ENCODE measurements at regions not wholly inside any gene's neighbourhood (a gene's known extent, or its start where the extent isn't known, plus 50 kb on each side); places are given as distances from the start of the nearest gene placed in this dataset.
A peak's percentile ranks its signal among the peaks of the same experiment; 100 is the strongest.

DNA sequence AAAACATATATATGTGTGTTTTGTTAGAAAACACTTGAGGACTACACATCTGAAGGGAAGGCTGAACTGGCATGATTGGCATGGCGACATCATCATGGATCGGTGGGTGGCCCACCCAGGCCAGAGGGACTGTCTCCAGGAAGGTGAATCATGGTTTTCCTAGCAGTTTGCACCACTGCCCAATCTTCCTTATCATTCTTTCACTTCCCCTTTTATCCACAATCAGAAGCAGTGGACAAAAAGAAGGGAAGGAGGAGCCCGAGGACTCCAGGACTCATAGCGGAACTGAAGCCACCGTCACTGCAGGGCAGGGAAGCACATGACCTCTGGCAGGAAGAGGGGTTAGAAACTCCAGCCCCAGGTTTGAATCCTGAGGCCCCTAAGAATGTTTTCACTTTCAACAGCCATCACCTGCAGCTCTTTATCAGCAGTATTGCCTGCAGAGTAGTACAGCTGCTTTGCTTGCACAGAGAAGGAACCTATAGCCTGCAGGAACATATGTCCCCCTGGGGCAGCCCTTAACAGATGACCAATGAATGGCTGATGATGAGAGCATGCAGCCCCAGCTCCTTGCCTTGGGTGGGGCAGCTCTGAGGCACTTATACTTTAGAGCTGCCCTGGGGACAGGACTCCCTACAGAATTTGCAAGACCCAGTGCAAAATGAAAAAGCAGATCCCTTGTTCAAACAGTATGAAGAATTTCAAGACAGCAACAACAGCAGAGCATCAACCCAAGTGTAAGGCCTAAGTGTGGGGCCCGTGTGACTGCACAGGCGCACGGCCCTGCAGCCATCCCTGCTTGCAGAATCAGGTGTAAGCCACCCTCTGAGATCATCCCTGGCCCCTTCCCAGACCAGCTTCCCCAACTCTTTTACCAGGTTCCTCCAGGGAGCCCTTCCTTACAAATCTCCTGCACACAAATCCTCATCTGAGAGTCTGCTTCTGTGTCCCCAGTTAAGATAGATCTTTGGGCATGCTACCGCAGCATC lies 241.8 kb upstream of the IRF2BP2 start (continued):
- no peak for TF ChIP-seq SAFB2 (IDR thresholded peaks at IDR 0.05; ENCODE audit: borderline replicate concordance, low read depth, low read length, severe bottlenecking)
- TF ChIP-seq SFPQ (IDR thresholded peaks at IDR 0.05; ENCODE audit: low read depth, low read length) = no peak
- no peak for TF ChIP-seq NONO (IDR thresholded peaks at IDR 0.05; ENCODE audit: low read depth in 2 of 2, low read length in 1 of 2)
- TF ChIP-seq DDX20 (tag; IDR thresholded peaks at IDR 0.05; ENCODE audit: low read depth) = 0 out of 2 replicates have a peak, but pooled peaks have one; percentile 35
- TF ChIP-seq ZNF609 (CRISPR knock-in tag; IDR thresholded peaks at IDR 0.05; ENCODE audit: borderline replicate concordance) = no peak
- TF ChIP-seq ZNF239 (CRISPR knock-in tag; IDR thresholded peaks at IDR 0.05) = no peak; the same call in 1 of the 2 replicates
- TF ChIP-seq BHLHE40 (IDR thresholded peaks at IDR 0.05; ENCODE audit: low read length) = peak; percentile 60
- no peak for TF ChIP-seq ZKSCAN3 (CRISPR knock-in tag; IDR thresholded peaks at IDR 0.05)
- TF ChIP-seq RHOXF2B (CRISPR knock-in tag; conservative IDR thresholded peaks at IDR 0.05) = peak; percentile 59; the same call in 1 of the 2 replicates
- TF ChIP-seq ZNF764 (CRISPR knock-in tag; IDR thresholded peaks at IDR 0.05; ENCODE audit: low read depth) = no peak
- TF ChIP-seq, protein P1, sequence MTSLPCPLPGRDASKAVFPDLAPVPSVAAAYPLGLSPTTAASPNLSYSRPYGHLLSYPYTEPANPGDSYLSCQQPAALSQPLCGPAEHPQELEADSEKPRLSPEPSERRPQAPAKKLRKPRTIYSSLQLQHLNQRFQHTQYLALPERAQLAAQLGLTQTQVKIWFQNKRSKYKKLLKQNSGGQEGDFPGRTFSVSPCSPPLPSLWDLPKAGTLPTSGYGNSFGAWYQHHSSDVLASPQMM (CRISPR knock-in tag; IDR thresholded peaks at IDR 0.05) = no peak
- TF ChIP-seq CEBPG (CRISPR knock-in tag; IDR thresholded peaks at IDR 0.05) = no peak
- 0 out of 4 replicates have a peak, but pooled peaks of 1 of the 2 experiments have one; percentile 16 for TF ChIP-seq CEBPG (tag; conservative IDR thresholded peaks at IDR 0.05 in 1 of 2, IDR thresholded peaks at IDR 0.05 in 1 of 2)
- TF ChIP-seq, protein P2, sequence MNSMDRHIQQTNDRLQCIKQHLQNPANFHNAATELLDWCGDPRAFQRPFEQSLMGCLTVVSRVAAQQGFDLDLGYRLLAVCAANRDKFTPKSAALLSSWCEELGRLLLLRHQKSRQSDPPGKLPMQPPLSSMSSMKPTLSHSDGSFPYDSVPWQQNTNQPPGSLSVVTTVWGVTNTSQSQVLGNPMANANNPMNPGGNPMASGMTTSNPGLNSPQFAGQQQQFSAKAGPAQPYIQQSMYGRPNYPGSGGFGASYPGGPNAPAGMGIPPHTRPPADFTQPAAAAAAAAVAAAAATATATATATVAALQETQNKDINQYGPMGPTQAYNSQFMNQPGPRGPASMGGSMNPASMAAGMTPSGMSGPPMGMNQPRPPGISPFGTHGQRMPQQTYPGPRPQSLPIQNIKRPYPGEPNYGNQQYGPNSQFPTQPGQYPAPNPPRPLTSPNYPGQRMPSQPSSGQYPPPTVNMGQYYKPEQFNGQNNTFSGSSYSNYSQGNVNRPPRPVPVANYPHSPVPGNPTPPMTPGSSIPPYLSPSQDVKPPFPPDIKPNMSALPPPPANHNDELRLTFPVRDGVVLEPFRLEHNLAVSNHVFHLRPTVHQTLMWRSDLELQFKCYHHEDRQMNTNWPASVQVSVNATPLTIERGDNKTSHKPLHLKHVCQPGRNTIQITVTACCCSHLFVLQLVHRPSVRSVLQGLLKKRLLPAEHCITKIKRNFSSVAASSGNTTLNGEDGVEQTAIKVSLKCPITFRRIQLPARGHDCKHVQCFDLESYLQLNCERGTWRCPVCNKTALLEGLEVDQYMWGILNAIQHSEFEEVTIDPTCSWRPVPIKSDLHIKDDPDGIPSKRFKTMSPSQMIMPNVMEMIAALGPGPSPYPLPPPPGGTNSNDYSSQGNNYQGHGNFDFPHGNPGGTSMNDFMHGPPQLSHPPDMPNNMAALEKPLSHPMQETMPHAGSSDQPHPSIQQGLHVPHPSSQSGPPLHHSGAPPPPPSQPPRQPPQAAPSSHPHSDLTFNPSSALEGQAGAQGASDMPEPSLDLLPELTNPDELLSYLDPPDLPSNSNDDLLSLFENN (IDR thresholded peaks at IDR 0.05; ENCODE audit: low read depth in 2 of 2, low read length in 2 of 2) = 0 out of 4 replicates have a peak, but pooled peaks of 1 of the 2 experiments have one; percentile 19

Measured in K562 (cell line).